ENCODE measurements at regions not wholly inside any gene's neighbourhood (a gene's known extent, or its start where the extent isn't known, plus 50 kb on each side); places are given as distances from the start of the nearest gene placed in this dataset.
A peak's percentile ranks its signal among the peaks of the same experiment; 100 is the strongest.

- Histone ChIP-seq H3F3A (replicated peaks; ENCODE audit: low read depth) (no peaks in the 10 kb centered on the region), H4K20me1 (replicated peaks; ENCODE audit: insufficient read depth) (no peaks in the 10 kb centered on the region), H3K27me3 (ENCODE audit: insufficient read depth) (no peaks in the 10 kb centered on the region), H2AFZ (peak overlapping the region; percentile 6; the same call in 1 of the 2 replicates), H3K9me2 (ENCODE audit: insufficient read depth) (no peaks in the 10 kb centered on the region), H3K27ac (ENCODE audit: low read depth) (no peak overlapping the region), H3K4me3 (no peak overlapping the region), H3K4me2 (no peak overlapping the region), H3K4me1 (ENCODE audit: insufficient read depth) (no peaks in the 10 kb centered on the region), H3K36me3 (ENCODE audit: insufficient read depth) (no peaks in the 10 kb centered on the region), H3K79me2 (replicated peaks; ENCODE audit: insufficient read depth) (no peaks in the 10 kb centered on the region)
- Mint-ChIP-seq H3K27me3 (ENCODE audit: insufficient read depth, low read depth, poor library complexity) (peaks cover 2% of the 10 kb centered on the region), H3K4me3 (no peak overlapping the region), H3K4me1 (no peaks in the 10 kb centered on the region), H3K36me3 (ENCODE audit: low read depth) (no peaks in the 10 kb centered on the region), H3K27ac (no peak overlapping the region), H3K9me3 (no peaks in the 10 kb centered on the region)
- ATAC-seq (no peak; the same call in 2 of the 3 replicates), DNase-seq (ENCODE audit: low spot score) (no peak)
- no peak for TF ChIP-seq EZH2phosphoT487 (IDR thresholded peaks at IDR 0.05; ENCODE audit: unreplicated experiment)
- TF ChIP-seq ETS1 (IDR thresholded peaks at IDR 0.05): no peak
- no peak for TF ChIP-seq CTCF (conservative IDR thresholded peaks at IDR 0.05; ENCODE audit: low read depth in 2 of 2)
- no peak for TF ChIP-seq POLR2AphosphoS5 (IDR thresholded peaks at IDR 0.05; ENCODE audit: low read depth)
- no peak for TF ChIP-seq NANOG (IDR thresholded peaks at IDR 0.05; ENCODE audit: borderline replicate concordance)
- no peak for TF ChIP-seq ZNF331 (CRISPR knock-in tag; IDR thresholded peaks at IDR 0.05; ENCODE audit: low read depth)
- no peak for TF ChIP-seq ZNF114 (CRISPR knock-in tag; IDR thresholded peaks at IDR 0.05)
- no peak for TF ChIP-seq STAT1 (IDR thresholded peaks at IDR 0.05; ENCODE audit: unreplicated experiment)
Observed at GRCh38 chr9:17013010-17013409, 121.8 kb upstream of the CNTLN start.

- Histone ChIP-seq H2AFZ (no peak overlapping the region), H3K9me2 (ENCODE audit: insufficient read depth) (no peaks in the 10 kb centered on the region; the same call in 1 of the 2 replicates), H3K27ac (ENCODE audit: low read depth) (no peak overlapping the region), H3K36me3 (ENCODE audit: insufficient read depth) (no peaks in the 10 kb centered on the region), H3F3A (replicated peaks; ENCODE audit: low read depth) (no peaks in the 10 kb centered on the region), H3K4me3 (no peak overlapping the region), H3K79me2 (replicated peaks; ENCODE audit: insufficient read depth) (no peaks in the 10 kb centered on the region), H3K4me2 (no peak overlapping the region), H4K20me1 (replicated peaks; ENCODE audit: insufficient read depth) (no peaks in the 10 kb centered on the region), H3K4me1 (ENCODE audit: insufficient read depth) (no peaks in the 10 kb centered on the region), H3K27me3 (ENCODE audit: insufficient read depth) (no peaks in the 10 kb centered on the region)
- Mint-ChIP-seq H3K4me1 (no peaks in the 10 kb centered on the region), H3K9me3 (no peaks in the 10 kb centered on the region), H3K27ac (no peak overlapping the region), H3K36me3 (ENCODE audit: low read depth) (no peaks in the 10 kb centered on the region), H3K27me3 (ENCODE audit: insufficient read depth, low read depth, poor library complexity) (peaks cover 2% of the 10 kb centered on the region), H3K4me3 (no peak overlapping the region)
- no peak for ATAC-seq
- DNase-seq (ENCODE audit: low spot score): no peak
- no peak for TF ChIP-seq STAT1 (IDR thresholded peaks at IDR 0.05; ENCODE audit: unreplicated experiment)
- no peak for TF ChIP-seq ZNF462 (CRISPR knock-in tag; IDR thresholded peaks at IDR 0.05)
- no peak for TF ChIP-seq CREB1 (CRISPR knock-in tag; IDR thresholded peaks at IDR 0.05; ENCODE audit: low read depth)
- no peak for TF ChIP-seq EZH2 (IDR thresholded peaks at IDR 0.05; ENCODE audit: low read depth, unreplicated experiment)
- no peak for TF ChIP-seq NANOG (IDR thresholded peaks at IDR 0.05; ENCODE audit: borderline replicate concordance)
Observed at GRCh38 chr9:17011880-17012279, 123.0 kb upstream of the CNTLN start.
